A549 (cell line): ENCODE measurements at regions not wholly inside any gene's neighbourhood (a gene's known extent, or its start where the extent isn't known, plus 50 kb on each side); places are given as distances from the start of the nearest gene placed in this dataset.

Experiments
- ATAC-seq, 2 experiments: fragments of 200-7000 bp in 1 of 2; fragments of >200 bp in 1 of 2; cut with Nextera tagmentation in 1 of 2; cut with Tn5 transposase in 1 of 2; 3 replicates each; pipeline versions ENCODE4 v1.8.0 to v1.9.1; 2018 to 2020; ENCODE audit warnings: mild to moderate bottlenecking in 1 of 2, moderate library complexity in 1 of 2
- CTCF ChIA-PET: fragments of 300-600 bp; sonication (Branson Sonifier 250); formaldehyde crosslinking; extraction: SDS; loops from one replicate; lab custom pipeline; 2021; ENCODE audit warnings: antibody characterized with exemption, inconsistent platforms; lab: Yijun Ruan, JAX
- POLR2A ChIA-PET: fragments of 350-600 bp; formaldehyde crosslinking; extraction: SDS; loops from one replicate; lab custom pipeline; 2021; ENCODE audit warnings: antibody characterized with exemption, inconsistent platforms; lab: Yijun Ruan, JAX
- DNase-seq, 2 experiments: peaks; one replicate each; pipeline versions ENCODE4 v3.0.0 to v3.0.0-alpha.2; 2011 to 2016; ENCODE audit warnings: low read depth in 1 of 2, low spot score in 1 of 2
- FAIRE-seq: peaks from 2 replicates; lab custom pipeline; 2011; peaks lifted over from hg19 to GRCh38; lab: Jason Lieb, UNC
- H3K27ac ChIP-seq, 2 experiments: fragments of >200 bp; sonication (Bioruptor Twin); formaldehyde crosslinking; 3 replicates each; pipeline ENCODE4 v1.5.1; 2016 to 2017
- H3K4me1 ChIP-seq: fragments of >200 bp; sonication (Bioruptor Twin); formaldehyde crosslinking; 3 replicates; pipeline ENCODE4 v1.6.1; 2016
- H3K4me2 ChIP-seq: fragments of >200 bp; sonication (Bioruptor Twin); formaldehyde crosslinking; 3 replicates; pipeline ENCODE4 v1.6.1; 2016
- H3K4me3 ChIP-seq: fragments of >200 bp; sonication (Bioruptor Twin); formaldehyde crosslinking; 3 replicates; pipeline ENCODE4 v1.5.1; 2016
- H3K9me3 ChIP-seq: fragments of >200 bp; sonication (Bioruptor Twin); formaldehyde crosslinking; 3 replicates; pipeline ENCODE4 v1.6.1; 2016
- BHLHE40 ChIP-seq: IDR thresholded peaks from 2 replicates; pipeline ENCODE4 v1.6.1; 2012; ENCODE audit warnings: low read depth, low read length, inconsistent platforms
- CBX8 ChIP-seq: fragments of 200-600 bp; sonication (generic); IDR thresholded peaks from 2 replicates; pipeline ENCODE4 v1.6.1; 2016
- CHD2 ChIP-seq: fragments of 150-350 bp; IDR thresholded peaks from 2 replicates; pipeline ENCODE4 v1.6.1; 2014; ENCODE audit warnings: low read length; ENCODE audit not compliant: partially characterized antibody
- CTCF ChIP-seq: fragments of >200 bp; sonication (Bioruptor Twin); formaldehyde crosslinking; IDR thresholded peaks from 3 replicates; pipeline ENCODE4 v1.5.1; 2016
- FOSB ChIP-seq: fragments of 250-450 bp; sonication (Bioruptor Pico); IDR thresholded peaks from 2 replicates; pipeline ENCODE4 v1.5.0; 2020; ENCODE audit warnings: mild to moderate bottlenecking, moderate library complexity
- HDAC2 ChIP-seq: fragments of 200-600 bp; sonication (generic); IDR thresholded peaks from 2 replicates; pipeline ENCODE4 v1.6.1; 2016
- HEYL ChIP-seq: fragments of 250-450 bp; sonication (Bioruptor Pico); IDR thresholded peaks from 2 replicates; pipeline ENCODE4 v1.8.0; 2021; ENCODE audit warnings: mild to moderate bottlenecking, moderate library complexity
- HOXA7 ChIP-seq: fragments of 250-450 bp; sonication (Bioruptor Pico); IDR thresholded peaks from 2 replicates; pipeline ENCODE4 v1.5.0; 2020; ENCODE audit warnings: mild to moderate bottlenecking, moderate library complexity
- HOXB13 ChIP-seq: fragments of 250-450 bp; sonication (Bioruptor Pico); IDR thresholded peaks from 2 replicates; pipeline ENCODE4 v1.5.0; 2020; ENCODE audit warnings: low read depth, mild to moderate bottlenecking, moderate library complexity
- JUNB ChIP-seq: fragments of >200 bp; sonication (Bioruptor Twin); formaldehyde crosslinking; IDR thresholded peaks from 2 replicates; pipeline ENCODE4 v1.6.1; 2016
- KDM1A ChIP-seq: fragments of 200-600 bp; sonication (generic); IDR thresholded peaks from 2 replicates; pipeline ENCODE4 v1.6.1; 2016; ENCODE audit warnings: low read depth, mild to moderate bottlenecking
- MAFK ChIP-seq: fragments of 450-650 bp; IDR thresholded peaks from 2 replicates; pipeline ENCODE4 v1.6.1; 2014; ENCODE audit not compliant: partially characterized antibody
- MAZ ChIP-seq: fragments of 150-350 bp; IDR thresholded peaks from 2 replicates; pipeline ENCODE4 v1.6.1; 2014; ENCODE audit warnings: antibody characterized with exemption, low read depth, low read length, borderline replicate concordance
- NFE2L2 ChIP-seq: fragments of 150-350 bp; conservative IDR thresholded peaks from 2 replicates; pipeline ENCODE4 v1.6.1; 2014; ENCODE audit warnings: low read length
- NPAS2 ChIP-seq: fragments of 250-450 bp; sonication (Bioruptor Pico); IDR thresholded peaks from 2 replicates; pipeline ENCODE4 v1.8.0; 2022; ENCODE audit warnings: mild to moderate bottlenecking, moderate library complexity, borderline replicate concordance
- NR3C1 ChIP-seq: fragments of >200 bp; sonication (Bioruptor Twin); formaldehyde crosslinking; IDR thresholded peaks from 3 replicates; pipeline ENCODE4 v1.6.1; 2017
- POLR2A ChIP-seq: IDR thresholded peaks from 2 replicates; pipeline ENCODE4 v1.6.1; 2012; ENCODE audit warnings: mild to moderate bottlenecking, low read length
- RAD21 ChIP-seq, 2 experiments: fragments of >200 bp in 1 of 2; sonication (Bioruptor Twin) in 1 of 2; formaldehyde crosslinking in 1 of 2; IDR thresholded peaks in 1 of 2; conservative IDR thresholded peaks in 1 of 2; 2 replicates in 1 of 2; 3 replicates in 1 of 2; pipeline ENCODE4 v1.6.1; 2012 to 2018; ENCODE audit warnings: inconsistent platforms in 1 of 2
- RCOR1 ChIP-seq: fragments of 150-350 bp; IDR thresholded peaks from 2 replicates; pipeline ENCODE4 v1.6.1; 2014; ENCODE audit warnings: antibody characterized with exemption, low read length, low read depth
- RFX5 ChIP-seq: fragments of 450-650 bp; IDR thresholded peaks from 2 replicates; pipeline ENCODE4 v1.7.1; 2014; ENCODE audit warnings: antibody characterized with exemption, mild to moderate bottlenecking, moderate library complexity
- TFCP2L1 ChIP-seq: fragments of 250-450 bp; sonication (Bioruptor Pico); IDR thresholded peaks from 2 replicates; pipeline ENCODE4 v1.5.0; 2021; ENCODE audit warnings: mild to moderate bottlenecking
- TP53 ChIP-seq: fragments of 250-450 bp; sonication (Bioruptor Pico); IDR thresholded peaks from 2 replicates; pipeline ENCODE4 v1.5.0; 2021; ENCODE audit warnings: mild to moderate bottlenecking, moderate library complexity
- USF2 ChIP-seq: fragments of 450-650 bp; IDR thresholded peaks from 2 replicates; pipeline ENCODE4 v1.6.1; 2014; ENCODE audit warnings: antibody characterized with exemption
- ZC3H11A ChIP-seq: fragments of 450-650 bp; IDR thresholded peaks from 2 replicates; pipeline ENCODE4 v1.6.1; 2014; ENCODE audit warnings: antibody characterized with exemption, mild to moderate bottlenecking
- WGBS: methylation state at CpG from one replicate; pipeline ENCODE4 v1.1.6; 2017; ENCODE audit errors: missing lambda C conversion rate; 5-methylcytosine and 5-hydroxymethylcytosine counted together
- TF ChIP-seq, protein P1 (sequence below): IDR thresholded peaks from 2 replicates; pipeline ENCODE4 v1.6.1; 2012
- TF ChIP-seq, protein P2 (sequence below): fragments of >200 bp; sonication (Bioruptor Twin); formaldehyde crosslinking; IDR thresholded peaks from 3 replicates; pipeline ENCODE4 v1.6.1; 2016

DNA sequence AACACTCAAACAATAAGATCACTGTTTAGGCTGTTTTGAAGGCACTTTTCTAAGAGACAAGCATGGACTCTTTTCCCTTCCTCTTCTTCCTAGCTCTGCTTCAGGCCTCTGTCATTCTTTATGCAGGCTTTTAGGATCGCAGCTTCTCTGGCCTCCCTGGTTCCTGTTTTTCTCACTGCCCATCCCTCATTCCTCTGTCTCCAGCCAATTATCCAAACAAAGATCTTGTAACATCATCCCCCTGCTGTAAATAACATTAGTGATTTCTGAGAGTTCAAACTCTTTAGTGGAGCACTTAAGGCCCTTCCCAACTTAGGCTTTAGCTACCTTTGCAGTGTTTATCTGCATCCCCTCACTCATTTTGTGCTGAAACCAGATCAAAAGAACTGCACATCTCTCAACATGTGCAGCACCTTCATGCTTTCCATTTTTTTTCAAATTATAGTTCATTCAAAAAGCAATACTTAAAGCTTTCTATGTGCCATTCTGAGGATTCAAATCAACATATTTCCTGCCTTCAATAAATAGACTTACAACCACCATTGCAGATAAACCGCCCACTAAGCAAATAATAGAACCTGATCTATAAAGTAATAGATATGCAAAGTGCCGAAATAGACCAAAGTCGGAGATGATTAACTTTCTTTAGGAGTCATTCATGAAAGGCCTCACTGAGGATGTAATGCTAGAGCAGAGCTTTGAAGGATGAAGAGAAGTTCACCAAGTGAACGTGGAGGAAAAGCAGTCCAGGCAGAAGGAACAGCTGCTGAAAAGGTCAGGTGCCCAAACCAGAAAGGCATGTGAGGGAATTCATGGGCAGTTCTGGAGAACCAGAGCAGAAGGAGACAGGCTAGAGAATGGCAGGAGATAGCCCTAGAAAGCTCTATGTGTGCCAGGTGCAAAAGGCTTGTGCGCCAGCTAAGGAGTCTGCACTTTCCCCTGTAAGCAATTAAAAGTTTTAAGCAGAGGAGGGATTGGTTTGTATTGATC, 95.8 kb upstream of the ZNF366 start:
- ChIA-PET POLR2A (no interaction called here), CTCF (interaction anchor here (0.5 to 3.0 kb wide), 6 partner anchors 8 to 275 kb away, joined by 3 to 18 read pairs (median 4); no protein-coding TSS in a partner anchor)
- H3K27ac ChIP-seq = peak overlapping the region; percentile 89 to 97
- TF ChIP-seq RCOR1 (no peak), MAFK (peak; percentile 66)
- peaks cover 23% of the 10 kb centered on the region for H3K9me3 ChIP-seq
- no peak for ATAC-seq
- no peak for FAIRE-seq
- no peak overlapping the region for H3K4me2 ChIP-seq
- no peak for DNase-seq
- 92% methylated on average over 6 of the region's 6 CpGs for WGBS
- no peak overlapping the region for H3K4me3 ChIP-seq
- H3K4me1 ChIP-seq = peaks cover 33% of the 10 kb centered on the region

DNA sequence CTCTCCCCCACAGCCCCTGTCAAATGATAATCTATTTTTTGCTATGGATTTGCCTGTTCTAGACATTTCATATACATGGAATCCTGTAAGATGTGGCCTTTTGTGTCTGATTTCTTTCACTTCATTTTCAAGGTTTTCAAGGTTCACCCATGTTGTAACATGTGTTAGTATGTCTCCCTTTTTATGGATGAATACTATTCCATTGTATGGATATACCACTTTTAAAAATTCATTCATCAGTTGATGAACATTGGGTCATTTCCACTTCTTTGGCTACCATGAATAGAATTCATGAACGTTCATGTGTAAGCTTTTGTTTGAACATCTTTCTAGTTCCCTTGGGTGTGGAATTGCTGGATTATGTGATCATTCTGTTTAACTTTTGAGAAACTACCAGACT, 94.7 kb upstream of the ZNF366 start:
- no peak for TF ChIP-seq ZC3H11A
- TF ChIP-seq HOXA7 (CRISPR knock-in tag) = no peak
- peak; percentile 50; the same call in 1 of the 2 replicates for TF ChIP-seq KDM1A
- no peak for TF ChIP-seq MAZ
- DNase-seq = no peak
- Histone ChIP-seq H3K4me3 (no peak overlapping the region), H3K9me3 (peaks cover 24% of the 10 kb centered on the region), H3K4me1 (peaks cover 42% of the 10 kb centered on the region), H3K27ac (peak overlapping the region; percentile 89 to 97), H3K4me2 (no peak overlapping the region; the same call in 2 of the 3 replicates)
- no peak for ATAC-seq
- POLR2A ChIA-PET = no interaction called here
- CTCF ChIA-PET = interaction anchor here (1.9 to 3.0 kb wide), 2 partner anchors 9 to 20 kb away, joined by 5 to 18 read pairs; no protein-coding TSS in a partner anchor
- WGBS = 71% methylated on average over 1 of the region's 1 CpG
- no peak for FAIRE-seq

- 1% methylated on average over 3 of the region's 3 CpGs for WGBS
- peak overlapping the region; percentile 72 for H3K4me2 ChIP-seq
- H3K4me3 ChIP-seq = no peak overlapping the region
- FAIRE-seq (no peak), DNase-seq (peak; percentile 80 to 89), ATAC-seq (peak; percentile 96 to 97)
- H3K27ac ChIP-seq = peak overlapping the region; percentile 89 to 97
- peaks cover 42% of the 10 kb centered on the region for H3K4me1 ChIP-seq
- CTCF ChIA-PET = interaction anchor here (0.8 to 1.5 kb wide), 3 partner anchors 12 to 258 kb away, joined by 3 to 5 read pairs (median 5); no protein-coding TSS in a partner anchor
- H3K9me3 ChIP-seq = peaks cover 24% of the 10 kb centered on the region
- POLR2A ChIA-PET = interaction anchor here (0.7 to 1.0 kb wide), 2 partner anchors 44 to 253 kb away, joined by 3 to 4 read pairs; no protein-coding TSS in a partner anchor
- TF ChIP-seq, protein P1, sequence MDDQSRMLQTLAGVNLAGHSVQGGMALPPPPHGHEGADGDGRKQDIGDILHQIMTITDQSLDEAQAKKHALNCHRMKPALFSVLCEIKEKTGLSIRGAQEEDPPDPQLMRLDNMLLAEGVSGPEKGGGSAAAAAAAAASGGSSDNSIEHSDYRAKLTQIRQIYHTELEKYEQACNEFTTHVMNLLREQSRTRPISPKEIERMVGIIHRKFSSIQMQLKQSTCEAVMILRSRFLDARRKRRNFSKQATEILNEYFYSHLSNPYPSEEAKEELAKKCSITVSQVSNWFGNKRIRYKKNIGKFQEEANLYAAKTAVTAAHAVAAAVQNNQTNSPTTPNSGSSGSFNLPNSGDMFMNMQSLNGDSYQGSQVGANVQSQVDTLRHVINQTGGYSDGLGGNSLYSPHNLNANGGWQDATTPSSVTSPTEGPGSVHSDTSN = peak; percentile 76; the same call in 1 of the 2 replicates
- TF ChIP-seq FOSB (CRISPR knock-in tag) (no peak), MAZ (no peak), TFCP2L1 (CRISPR knock-in tag) (no peak), HDAC2 (no peak), RFX5 (no peak), RAD21 (conservative IDR thresholded peaks at IDR 0.05 in 1 of 2, IDR thresholded peaks at IDR 0.05 in 1 of 2) (peak; percentile 19 to 55; a peak in 3 of 5 replicates), ZC3H11A (no peak), JUNB (peak; percentile 100), HEYL (CRISPR knock-in tag) (no peak), TP53 (CRISPR knock-in tag) (no peak), HOXB13 (no peak; the same call in 1 of the 2 replicates), NFE2L2 (peak; percentile 32; the same call in 1 of the 2 replicates), BHLHE40 (no peak), CBX8 (no peak), NR3C1 (no peak), CHD2 (no peak), CTCF (no peak), USF2 (no peak), NPAS2 (CRISPR knock-in tag) (no peak), POLR2A (no peak)
- TF ChIP-seq, protein P2, sequence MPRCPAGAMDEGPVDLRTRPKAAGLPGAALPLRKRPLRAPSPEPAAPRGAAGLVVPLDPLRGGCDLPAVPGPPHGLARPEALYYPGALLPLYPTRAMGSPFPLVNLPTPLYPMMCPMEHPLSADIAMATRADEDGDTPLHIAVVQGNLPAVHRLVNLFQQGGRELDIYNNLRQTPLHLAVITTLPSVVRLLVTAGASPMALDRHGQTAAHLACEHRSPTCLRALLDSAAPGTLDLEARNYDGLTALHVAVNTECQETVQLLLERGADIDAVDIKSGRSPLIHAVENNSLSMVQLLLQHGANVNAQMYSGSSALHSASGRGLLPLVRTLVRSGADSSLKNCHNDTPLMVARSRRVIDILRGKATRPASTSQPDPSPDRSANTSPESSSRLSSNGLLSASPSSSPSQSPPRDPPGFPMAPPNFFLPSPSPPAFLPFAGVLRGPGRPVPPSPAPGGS = peak; percentile 90; the same call in 2 of the 3 replicates
Observed at GRCh38 chr5:72600391-72600981, 93.3 kb upstream of the ZNF366 start.
